Fibroblast of mammary gland (primary cell): ENCODE measurements at regions not wholly inside any gene's neighbourhood (a gene's known extent, or its start where the extent isn't known, plus 50 kb on each side); places are given as distances from the start of the nearest gene placed in this dataset.
"Not testable (repeated sequence)": the region's sequence is repeated elsewhere in the genome, so short reads cannot be mapped to it uniquely, and the experiment has no call there.

ENCODE experiments used
- DNase-seq: peaks from one replicate; pipeline ENCODE4 v3.0.0-alpha.2; 2010; ENCODE audit warnings: low read depth
- H3K4me3 ChIP-seq: 2 replicates; pipeline ENCODE4 v1.5.1; 2011; ENCODE audit warnings: low read depth, mild to moderate bottlenecking, low read length, moderate library complexity; ENCODE audit not compliant: control insufficient read depth
- TF ChIP-seq, protein P1 (sequence below): conservative IDR thresholded peaks from 2 replicates; pipeline ENCODE4 v1.5.1; 2011; ENCODE audit warnings: low read depth, low read length, inconsistent platforms; ENCODE audit not compliant: control insufficient read depth, insufficient read depth

- no peak for DNase-seq
- no peak overlapping the region for H3K4me3 ChIP-seq
- TF ChIP-seq, protein P1, sequence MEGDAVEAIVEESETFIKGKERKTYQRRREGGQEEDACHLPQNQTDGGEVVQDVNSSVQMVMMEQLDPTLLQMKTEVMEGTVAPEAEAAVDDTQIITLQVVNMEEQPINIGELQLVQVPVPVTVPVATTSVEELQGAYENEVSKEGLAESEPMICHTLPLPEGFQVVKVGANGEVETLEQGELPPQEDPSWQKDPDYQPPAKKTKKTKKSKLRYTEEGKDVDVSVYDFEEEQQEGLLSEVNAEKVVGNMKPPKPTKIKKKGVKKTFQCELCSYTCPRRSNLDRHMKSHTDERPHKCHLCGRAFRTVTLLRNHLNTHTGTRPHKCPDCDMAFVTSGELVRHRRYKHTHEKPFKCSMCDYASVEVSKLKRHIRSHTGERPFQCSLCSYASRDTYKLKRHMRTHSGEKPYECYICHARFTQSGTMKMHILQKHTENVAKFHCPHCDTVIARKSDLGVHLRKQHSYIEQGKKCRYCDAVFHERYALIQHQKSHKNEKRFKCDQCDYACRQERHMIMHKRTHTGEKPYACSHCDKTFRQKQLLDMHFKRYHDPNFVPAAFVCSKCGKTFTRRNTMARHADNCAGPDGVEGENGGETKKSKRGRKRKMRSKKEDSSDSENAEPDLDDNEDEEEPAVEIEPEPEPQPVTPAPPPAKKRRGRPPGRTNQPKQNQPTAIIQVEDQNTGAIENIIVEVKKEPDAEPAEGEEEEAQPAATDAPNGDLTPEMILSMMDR, result no peak
Measured at GRCh38 chr11:33989461-33989860, 62.1 kb upstream of the CAPRIN1 start.

- TF ChIP-seq, protein P1, result no peak
- H3K4me3 ChIP-seq, result no peak overlapping the region
- no peak for DNase-seq
Measured at GRCh38 chr11:33988586-33989370, 62.8 kb upstream of the CAPRIN1 start.

DNA sequence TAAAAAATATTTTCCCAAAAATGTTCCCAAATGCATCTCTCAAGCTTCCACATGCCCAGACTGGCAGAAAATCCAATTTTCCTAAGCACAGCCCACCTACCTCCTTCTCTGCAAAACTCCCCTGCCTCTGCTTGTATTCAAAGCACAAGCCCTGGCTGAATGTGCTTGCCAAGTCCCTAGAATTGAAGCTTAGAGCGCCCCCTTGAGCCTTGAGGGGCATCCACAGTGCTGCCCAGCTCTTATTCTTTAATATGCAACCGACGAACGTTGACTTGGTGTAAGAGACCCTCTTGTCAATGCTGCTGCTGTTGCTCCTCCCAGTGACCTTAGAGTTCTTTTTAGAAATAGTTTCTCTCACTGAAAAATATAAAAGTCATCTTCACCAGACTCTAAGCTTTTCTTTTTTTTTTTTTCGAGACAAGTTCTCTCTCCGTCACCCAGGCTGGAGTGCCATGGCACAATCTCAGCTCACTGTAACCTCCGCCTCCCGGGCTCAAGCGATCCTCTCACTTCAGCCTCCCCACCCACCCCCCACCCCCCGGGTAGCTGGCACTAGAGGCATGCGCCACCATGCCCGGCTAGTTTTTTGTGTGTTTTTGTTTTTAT is 63.5 kb upstream of the CAPRIN1 start:
- peak; percentile 78 for DNase-seq
- TF ChIP-seq, protein P1, result peak; percentile 90

GRCh38 chr11:33987545-33987944 is 64.0 kb upstream of the CAPRIN1 start:
- TF ChIP-seq, protein P1, result no peak
- H3K4me3 ChIP-seq, result no peak overlapping the region
- DNase-seq, result no peak

More for the DNA sequence above, 63.5 kb upstream of the CAPRIN1 start:
- no peak overlapping the region for H3K4me3 ChIP-seq

DNA sequence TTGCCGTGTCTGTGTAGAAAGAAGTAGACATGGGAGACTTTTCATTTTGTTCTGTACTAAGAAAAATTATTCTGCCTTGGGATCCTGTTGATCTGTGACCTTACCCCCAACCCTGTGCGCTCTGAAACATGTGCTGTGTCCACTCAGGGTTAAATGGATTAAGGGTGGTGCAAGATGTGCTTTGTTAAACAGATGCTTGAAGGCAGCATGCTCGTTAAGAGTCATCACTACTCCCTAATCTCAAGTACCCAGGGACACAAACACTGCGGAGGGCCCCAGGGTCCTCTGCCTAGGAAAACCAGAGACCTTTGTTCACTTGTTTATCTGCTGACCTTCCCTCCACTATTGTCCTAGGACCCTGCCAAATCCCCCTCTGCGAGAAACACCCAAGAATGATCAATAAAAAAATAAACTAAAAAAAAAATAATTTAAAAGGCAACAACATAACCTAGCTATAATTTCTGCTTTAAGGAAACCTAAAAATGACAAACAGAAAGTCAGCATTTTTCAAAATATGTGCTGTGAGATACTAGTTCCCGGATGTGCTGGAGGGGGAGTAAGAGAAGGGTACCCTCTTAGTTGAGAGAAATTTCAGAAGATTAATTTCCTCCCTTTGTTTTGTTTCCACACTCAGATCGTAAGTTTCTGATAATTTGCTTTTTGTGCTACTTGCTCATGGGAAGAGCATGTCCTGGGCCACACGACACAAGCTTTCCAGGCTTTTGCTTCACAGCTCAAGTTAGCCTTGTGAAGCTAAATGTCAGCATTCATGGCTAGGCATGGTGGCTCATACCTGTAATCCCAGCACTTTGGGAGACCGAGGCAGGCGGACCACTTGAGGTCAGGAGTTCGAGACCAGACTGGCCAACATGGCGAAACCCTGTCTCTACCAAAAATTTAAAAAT is 64.7 kb upstream of the CAPRIN1 start:
- DNase-seq, result not testable (repeated sequence)

DNA sequence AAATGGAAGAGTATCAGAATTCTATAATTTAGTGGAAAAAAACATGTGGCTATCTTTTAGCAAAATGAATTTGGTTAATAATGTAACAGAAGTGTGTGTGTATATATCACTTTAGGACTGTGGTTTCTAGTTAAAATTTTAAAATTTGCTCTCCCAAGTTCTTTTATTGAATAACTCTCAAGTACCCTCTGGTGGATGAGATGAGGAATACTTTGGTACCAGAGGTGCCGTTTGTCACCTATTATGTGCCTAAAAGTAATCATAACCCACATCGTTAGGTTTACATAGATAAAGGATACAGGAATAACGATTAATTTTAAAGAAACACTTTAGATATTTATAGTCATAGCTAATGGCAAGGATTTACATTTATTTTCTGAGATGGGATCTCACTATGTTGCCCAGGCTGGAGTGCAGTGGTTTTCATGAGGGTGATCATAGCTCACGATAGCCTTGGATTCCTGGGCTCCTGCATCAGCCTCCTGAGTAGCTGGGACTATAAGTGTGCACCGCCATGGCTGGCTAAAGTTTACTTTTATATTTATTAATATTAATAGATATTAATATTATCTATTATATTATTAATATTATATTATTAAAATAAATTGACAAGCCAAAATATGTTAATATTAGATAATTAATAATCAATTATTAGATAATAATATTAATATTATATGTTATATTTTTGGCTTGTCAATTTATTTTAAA is 66.7 kb upstream of the CAPRIN1 start:
- DNase-seq, result peak; percentile 9
- TF ChIP-seq, protein P1, result peak; percentile 18
- no peak overlapping the region for H3K4me3 ChIP-seq

More for the DNA sequence above, 64.7 kb upstream of the CAPRIN1 start:
- H3K4me3 ChIP-seq, result not testable (repeated sequence)
